H1 (cell line): ENCODE measurements at regions not wholly inside any gene's neighbourhood (a gene's known extent, or its start where the extent isn't known, plus 50 kb on each side); places are given as distances from the start of the nearest gene placed in this dataset.

Source experiments
- CBX8 ChIP-seq: fragments of 300-800, 300-1000 bp; sonication (generic); IDR thresholded peaks from 2 replicates; pipeline ENCODE4 v1.7.1; 2016; ENCODE audit warnings: low read depth, low read length, borderline replicate concordance
- CHD7 ChIP-seq: fragments of 300-600 bp; sonication (generic); IDR thresholded peaks from 2 replicates; pipeline ENCODE4 v1.7.1; 2012; ENCODE audit warnings: low read length, moderate library complexity, mild to moderate bottlenecking, inconsistent platforms; ENCODE audit not compliant: insufficient replicate concordance
- E2F6 ChIP-seq: IDR thresholded peaks from 2 replicates; pipeline ENCODE4 v1.6.1; 2012; ENCODE audit warnings: inconsistent platforms
- KDM4A ChIP-seq: IDR thresholded peaks from one replicate; pipeline ENCODE4 v1.7.1; 2012; ENCODE audit warnings: low read depth, mild to moderate bottlenecking, moderate library complexity, low read length, inconsistent platforms; ENCODE audit not compliant: severe bottlenecking
- NRF1 ChIP-seq: IDR thresholded peaks from 2 replicates; pipeline ENCODE4 v1.6.1; 2011; ENCODE audit warnings: mild to moderate bottlenecking, low read depth, low read length, improper control_type of control experiment
- POLR2A ChIP-seq, 2 experiments: IDR thresholded peaks; 1 replicate in 1 of 2; 2 replicates in 1 of 2; pipeline ENCODE4 v1.6.1; 2011; ENCODE audit warnings: low read depth in 2 of 2, low read length in 2 of 2, mild to moderate bottlenecking in 2 of 2; ENCODE audit errors: control extremely low read depth in 1 of 2
- SIRT6 ChIP-seq: IDR thresholded peaks from one replicate; pipeline ENCODE4 v1.7.1; 2012; ENCODE audit warnings: low read length, inconsistent platforms
- YY1 ChIP-seq: IDR thresholded peaks from 2 replicates; pipeline ENCODE4 v1.6.1; 2011; ENCODE audit warnings: low read depth, mild to moderate bottlenecking, low read length

DNA sequence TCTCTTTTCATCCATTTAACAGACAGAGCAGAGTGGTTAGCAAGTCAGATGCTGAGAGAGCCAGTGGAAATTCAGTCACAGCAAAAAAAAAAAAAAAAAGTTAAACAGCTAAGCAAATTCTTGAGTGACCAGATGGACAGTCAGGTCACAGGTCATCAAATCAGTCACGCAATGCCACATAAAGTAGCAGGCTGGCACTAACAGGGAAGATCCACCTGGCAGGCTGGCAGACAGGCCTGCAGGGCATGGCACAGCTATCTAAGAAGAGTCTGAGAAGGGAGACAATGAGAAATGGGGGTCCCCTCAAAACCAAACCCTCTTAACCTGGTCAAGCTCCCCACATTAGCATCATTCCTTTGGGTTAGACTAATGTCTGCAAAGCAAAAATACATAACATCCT, 371.9 kb downstream of the TTLL7 start (continued):
- TF ChIP-seq CHD7 (no peak), POLR2A (IDR thresholded peaks at IDR 0.05; ENCODE audit: control extremely low read depth in 1 of 2, low read depth in 2 of 2, low read length in 2 of 2) (no peak), SIRT6 (no peak), CBX8 (no peak), NRF1 (no peak), KDM4A (no peak), E2F6 (no peak), YY1 (no peak)
